ENCODE measurements at regions not wholly inside any gene's neighbourhood (a gene's known extent, or its start where the extent isn't known, plus 50 kb on each side); places are given as distances from the start of the nearest gene placed in this dataset.

GRCh38 chr12:97984974-97985580 lies 522.5 kb downstream of the RMST start:
- TF ChIP-seq CTCF (IDR thresholded peaks at IDR 0.05) (no peak), EP300 (IDR thresholded peaks at IDR 0.05) (no peak)

Measured in tibial nerve (tissue), 4 donors.